ENCODE measurements at regions not wholly inside any gene's neighbourhood (a gene's known extent, or its start where the extent isn't known, plus 50 kb on each side); places are given as distances from the start of the nearest gene placed in this dataset.
A peak's percentile ranks its signal among the peaks of the same experiment; 100 is the strongest.
"Not testable (repeated sequence)": the region's sequence is repeated elsewhere in the genome, so short reads cannot be mapped to it uniquely, and the experiment has no call there.

DNA sequence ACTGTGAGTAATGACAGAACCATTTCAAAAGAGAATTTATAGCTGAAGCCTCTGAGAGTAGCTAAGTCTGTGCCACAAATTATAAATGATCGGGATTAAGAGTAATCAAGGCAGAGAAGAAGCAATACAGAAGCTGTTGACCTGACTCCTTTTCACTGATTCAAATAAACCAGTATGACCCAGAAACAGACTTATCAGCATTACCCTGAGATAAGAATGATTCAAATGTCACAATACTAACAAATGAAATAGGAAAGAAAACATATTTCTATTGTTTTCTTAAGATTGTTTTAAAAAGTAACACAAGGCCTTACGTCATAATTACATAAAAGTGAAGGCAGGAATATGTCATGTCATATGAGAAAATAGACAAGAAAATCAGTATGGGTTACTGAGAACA lies 1534.6 kb downstream of the SI start:
- no peak overlapping the region for H3K4me3 ChIP-seq
- no peaks in the 10 kb centered on the region for H3K36me3 ChIP-seq
- no peaks in the 10 kb centered on the region for H3K9me3 ChIP-seq (replicated peaks)
- no peak for DNase-seq
- H3K27me3 ChIP-seq = no peaks in the 10 kb centered on the region
- H3K27ac ChIP-seq = no peak overlapping the region
- H3K4me1 ChIP-seq = no peaks in the 10 kb centered on the region

DNA sequence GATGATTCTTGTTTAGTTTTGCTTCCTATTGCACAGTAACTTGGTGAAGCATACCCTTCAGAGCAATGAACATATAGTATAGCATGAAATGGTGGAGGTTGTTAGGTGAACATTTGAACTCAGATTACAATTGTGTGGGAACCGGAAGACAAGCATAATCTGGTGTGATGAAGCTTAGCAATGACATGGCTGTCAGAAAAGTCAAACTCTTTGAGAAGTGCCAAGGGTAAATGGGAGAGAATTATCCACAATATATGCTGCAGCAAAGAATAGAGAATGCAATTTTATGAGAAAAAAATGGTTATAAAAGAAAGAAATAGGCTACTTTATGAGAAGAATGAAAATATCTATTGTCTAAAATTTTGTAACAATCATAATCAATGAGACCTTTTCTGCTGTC lies 1536.7 kb downstream of the SI start:
- Histone ChIP-seq H3K9me3 (replicated peaks) (no peaks in the 10 kb centered on the region), H3K4me1 (no peaks in the 10 kb centered on the region), H3K36me3 (no peaks in the 10 kb centered on the region), H3K27ac (no peak overlapping the region), H3K27me3 (no peaks in the 10 kb centered on the region), H3K4me3 (no peak overlapping the region)
- no peak for DNase-seq

DNA sequence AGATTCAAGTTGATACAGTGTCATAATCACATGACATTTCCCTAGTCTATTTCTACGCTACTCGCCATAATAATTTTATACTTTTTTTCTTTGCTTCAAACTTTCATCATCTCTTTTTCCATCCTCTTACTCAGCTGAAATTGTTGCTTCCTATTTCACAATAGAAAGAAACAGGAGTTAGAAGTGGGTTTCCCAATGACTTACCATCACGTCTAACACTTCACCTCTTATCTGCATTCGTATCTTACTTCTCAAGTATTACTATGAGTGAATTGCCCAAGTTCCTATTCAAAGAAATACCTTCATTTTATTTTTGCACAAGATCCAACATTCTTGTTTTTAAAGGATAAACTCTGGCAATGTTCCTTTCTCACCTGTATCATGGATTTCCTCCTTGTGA lies 1539.9 kb downstream of the SI start:
- no peaks in the 10 kb centered on the region for H3K36me3 ChIP-seq
- no peak overlapping the region for H3K27ac ChIP-seq
- no peaks in the 10 kb centered on the region for H3K9me3 ChIP-seq (replicated peaks)
- DNase-seq = no peak
- no peak overlapping the region for H3K4me3 ChIP-seq
- H3K27me3 ChIP-seq = no peaks in the 10 kb centered on the region
- no peaks in the 10 kb centered on the region for H3K4me1 ChIP-seq

GRCh38 chr3:163533381-163533780 lies 1544.9 kb downstream of the SI start:
- H3K4me3 ChIP-seq = no peak overlapping the region
- H3K36me3 ChIP-seq = no peaks in the 10 kb centered on the region
- H3K9me3 ChIP-seq (replicated peaks) = no peaks in the 10 kb centered on the region
- no peaks in the 10 kb centered on the region for H3K4me1 ChIP-seq
- H3K27me3 ChIP-seq = no peaks in the 10 kb centered on the region
- no peak for DNase-seq
- H3K27ac ChIP-seq = no peak overlapping the region

- no peaks in the 10 kb centered on the region for H3K36me3 ChIP-seq
- no peak for DNase-seq
- H3K27ac ChIP-seq = no peak overlapping the region
- H3K9me3 ChIP-seq (replicated peaks) = no peaks in the 10 kb centered on the region
- no peak overlapping the region for H3K4me3 ChIP-seq
- no peaks in the 10 kb centered on the region for H3K27me3 ChIP-seq
- no peaks in the 10 kb centered on the region for H3K4me1 ChIP-seq
These were observed 1554.9 kb downstream of the SI start for GRCh38 chr3:163523375-163523774.

GRCh38 chr3:163521261-163521660 lies 1557.0 kb downstream of the SI start:
- DNase-seq = no peak
- Histone ChIP-seq H3K9me3 (replicated peaks) (no peaks in the 10 kb centered on the region), H3K27ac (no peak overlapping the region), H3K36me3 (no peaks in the 10 kb centered on the region), H3K4me3 (no peak overlapping the region), H3K27me3 (no peaks in the 10 kb centered on the region), H3K4me1 (no peaks in the 10 kb centered on the region)

DNA sequence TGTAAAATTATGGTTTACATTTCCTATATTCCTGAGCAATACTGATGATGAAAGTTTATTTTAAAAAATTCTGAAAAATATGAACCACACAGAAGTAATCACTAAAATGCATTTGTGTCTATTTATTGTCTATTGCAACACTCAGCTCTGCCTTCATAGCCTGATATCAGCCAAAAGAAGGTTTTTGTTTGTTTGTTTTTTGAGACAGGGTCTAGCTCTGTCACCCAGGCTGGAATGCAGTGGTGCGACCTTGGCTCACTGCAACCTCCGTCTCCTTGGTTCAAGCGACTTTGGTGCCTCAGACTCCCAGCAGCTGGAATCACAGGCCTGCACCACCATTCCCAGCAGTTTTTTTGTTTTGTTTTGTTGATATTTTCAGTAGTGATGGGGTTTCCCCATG lies 1560.2 kb downstream of the SI start:
- DNase-seq = no peak
- H3K9me3 ChIP-seq (replicated peaks) = no peaks in the 10 kb centered on the region
- no peaks in the 10 kb centered on the region for H3K4me1 ChIP-seq

DNA sequence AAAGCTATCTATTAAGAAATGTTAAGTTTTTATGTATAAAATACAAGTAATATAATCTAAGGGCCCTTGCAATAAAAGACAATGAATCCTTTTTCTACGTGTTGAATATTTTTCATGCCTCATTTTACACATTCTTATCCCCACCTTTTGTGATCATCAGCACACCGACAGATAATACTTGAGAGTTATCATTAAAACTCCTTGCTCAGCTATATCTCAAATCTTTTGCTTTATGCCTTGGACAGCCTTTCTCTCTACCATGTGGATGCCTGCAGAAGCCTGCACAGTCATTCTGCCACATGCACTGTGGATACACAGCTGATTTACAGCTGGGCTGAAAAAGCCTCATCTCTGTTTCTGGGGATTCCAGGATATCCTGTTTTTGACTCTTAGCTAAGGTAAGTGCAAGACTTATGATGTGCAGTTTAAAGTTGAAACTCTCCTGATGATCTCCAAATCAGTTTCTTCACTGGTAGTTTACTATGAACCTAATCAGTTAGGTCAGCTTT lies 1565.1 kb downstream of the SI start:
- Histone ChIP-seq H3K27me3 (no peaks in the 10 kb centered on the region), H3K9me3 (replicated peaks) (no peaks in the 10 kb centered on the region), H3K4me1 (no peaks in the 10 kb centered on the region), H3K27ac (no peak overlapping the region), H3K36me3 (no peaks in the 10 kb centered on the region), H3K4me3 (no peak overlapping the region)
- no peak for DNase-seq

More for the DNA sequence above, 1560.2 kb downstream of the SI start:
- H3K27ac ChIP-seq = no peak overlapping the region
- no peak overlapping the region for H3K4me3 ChIP-seq
- H3K36me3 ChIP-seq = no peaks in the 10 kb centered on the region
- H3K27me3 ChIP-seq = no peaks in the 10 kb centered on the region

DNA sequence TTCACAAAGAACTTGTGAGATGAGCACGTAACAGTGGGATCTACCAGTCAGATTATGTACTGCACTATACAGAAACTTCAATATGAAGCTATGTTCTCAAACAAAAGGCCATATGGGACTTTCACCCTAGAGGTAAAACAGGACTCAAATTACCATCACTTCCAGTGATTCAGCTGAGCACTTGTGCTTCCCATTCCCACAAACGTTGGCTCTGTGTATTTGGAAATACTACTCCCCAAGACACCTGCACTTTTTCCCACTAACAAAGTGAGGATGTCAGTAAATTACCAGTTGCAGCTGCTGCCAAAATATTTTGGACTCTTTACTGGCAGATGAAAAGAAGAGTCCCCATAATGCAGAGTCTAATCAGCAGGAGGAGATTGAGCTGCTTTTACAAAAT lies 1570.1 kb downstream of the SI start:
- Histone ChIP-seq H3K27me3 (no peaks in the 10 kb centered on the region), H3K4me3 (no peak overlapping the region), H3K4me1 (no peaks in the 10 kb centered on the region), H3K36me3 (no peaks in the 10 kb centered on the region), H3K27ac (no peak overlapping the region), H3K9me3 (replicated peaks) (no peaks in the 10 kb centered on the region)
- peak in 1 of 2 experiments; percentile 52 for DNase-seq

- no peak for DNase-seq
- no peaks in the 10 kb centered on the region for H3K27me3 ChIP-seq
- H3K36me3 ChIP-seq = no peaks in the 10 kb centered on the region
- H3K27ac ChIP-seq = no peak overlapping the region
- H3K4me3 ChIP-seq = no peak overlapping the region
- H3K4me1 ChIP-seq = no peaks in the 10 kb centered on the region
- H3K9me3 ChIP-seq (replicated peaks) = no peaks in the 10 kb centered on the region
These were observed 1573.3 kb downstream of the SI start for GRCh38 chr3:163504974-163505373.

- not testable (repeated sequence) for H3K27ac ChIP-seq; H3K4me3 ChIP-seq; H3K36me3 ChIP-seq; H3K4me1 ChIP-seq; H3K9me3 ChIP-seq (replicated peaks); H3K27me3 ChIP-seq; DNase-seq
These were observed 1578.5 kb downstream of the SI start for GRCh38 chr3:163499736-163500219.

DNA sequence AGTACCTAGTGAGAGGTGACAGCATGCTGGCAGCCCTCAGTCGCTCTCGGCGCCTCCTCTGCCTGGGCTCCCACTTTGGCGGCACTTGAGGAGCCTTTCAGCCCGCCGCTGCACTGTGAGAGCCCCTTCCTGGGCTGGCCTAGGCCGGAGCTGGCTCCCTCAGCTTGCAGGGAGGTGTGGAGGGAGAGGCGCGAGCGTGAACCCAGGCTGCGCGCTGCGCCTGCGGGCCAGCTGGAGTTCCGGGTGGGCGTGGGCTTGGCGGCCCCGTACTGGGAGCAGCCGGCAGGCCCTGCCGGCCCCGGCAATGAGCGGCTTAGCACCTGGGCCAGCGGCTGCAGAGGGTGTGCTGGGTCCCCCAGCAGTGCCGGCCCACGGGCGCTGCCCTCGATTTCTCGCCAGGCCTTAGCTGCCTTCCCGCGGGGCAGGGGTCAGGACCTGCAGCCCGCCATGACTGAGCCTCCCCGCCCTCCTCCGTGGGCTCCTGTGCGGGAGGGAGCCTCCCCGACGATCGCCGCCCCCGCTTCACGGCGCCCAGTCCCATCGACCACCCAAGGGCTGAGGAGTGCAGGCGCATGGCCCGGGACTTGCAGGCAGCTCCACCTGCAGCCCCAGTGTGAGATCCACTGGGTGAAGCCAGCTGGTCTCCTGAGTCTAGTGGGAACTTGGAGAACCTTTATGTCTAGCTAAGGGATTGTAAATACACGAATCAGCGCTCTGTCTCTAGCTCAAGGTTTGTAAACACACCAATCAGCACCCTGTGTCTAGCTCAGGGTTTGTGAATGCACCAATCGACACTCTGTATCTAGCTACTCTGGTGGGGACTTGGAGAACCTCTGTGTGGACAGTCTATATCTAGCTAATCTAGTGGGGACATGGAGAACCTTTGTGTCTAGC lies 1579.2 kb downstream of the SI start:
- not testable (repeated sequence) for DNase-seq; H3K4me1 ChIP-seq; H3K4me3 ChIP-seq; H3K27ac ChIP-seq; H3K36me3 ChIP-seq; H3K27me3 ChIP-seq; H3K9me3 ChIP-seq (replicated peaks)

GRCh38 chr3:163491714-163492113 lies 1586.6 kb downstream of the SI start:
- DNase-seq = no peak
- Histone ChIP-seq H3K4me1 (no peaks in the 10 kb centered on the region), H3K4me3 (no peak overlapping the region), H3K9me3 (replicated peaks) (no peaks in the 10 kb centered on the region), H3K27me3 (no peaks in the 10 kb centered on the region), H3K36me3 (no peaks in the 10 kb centered on the region), H3K27ac (no peak overlapping the region)

DNA sequence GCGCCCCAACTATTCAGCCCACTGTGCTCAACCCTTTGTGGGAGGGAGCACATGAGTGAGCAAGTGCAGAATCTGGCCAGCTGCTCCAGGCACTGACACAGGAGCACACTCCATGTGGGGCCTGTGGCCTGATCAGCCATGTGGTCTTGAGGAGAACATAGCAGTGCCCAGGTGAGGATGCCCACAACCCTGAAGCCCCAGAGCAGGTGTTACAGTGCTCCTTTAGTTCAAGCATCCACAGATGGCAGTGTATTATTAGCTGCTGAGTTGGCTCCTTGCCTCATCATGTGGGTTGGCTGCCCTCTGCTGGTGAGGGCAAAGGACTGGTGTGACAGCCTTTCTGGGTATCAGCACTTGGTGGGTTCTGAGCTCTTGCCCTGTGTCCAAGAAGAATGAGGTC lies 1588.2 kb downstream of the SI start:
- DNase-seq = peak; percentile 52 to 74
- H3K27ac ChIP-seq = no peak overlapping the region

GRCh38 chr3:163482695-163483094 lies 1595.6 kb downstream of the SI start:
- no peaks in the 10 kb centered on the region for H3K9me3 ChIP-seq (replicated peaks)
- no peaks in the 10 kb centered on the region for H3K27me3 ChIP-seq
- no peak overlapping the region for H3K27ac ChIP-seq
- H3K4me1 ChIP-seq = no peaks in the 10 kb centered on the region
- H3K4me3 ChIP-seq = no peak overlapping the region
- no peak for DNase-seq
- no peaks in the 10 kb centered on the region for H3K36me3 ChIP-seq

More for the DNA sequence above, 1588.2 kb downstream of the SI start:
- H3K36me3 ChIP-seq = no peaks in the 10 kb centered on the region
- no peaks in the 10 kb centered on the region for H3K27me3 ChIP-seq
- no peaks in the 10 kb centered on the region for H3K4me1 ChIP-seq
- no peak overlapping the region for H3K4me3 ChIP-seq
- H3K9me3 ChIP-seq (replicated peaks) = no peaks in the 10 kb centered on the region

DNA sequence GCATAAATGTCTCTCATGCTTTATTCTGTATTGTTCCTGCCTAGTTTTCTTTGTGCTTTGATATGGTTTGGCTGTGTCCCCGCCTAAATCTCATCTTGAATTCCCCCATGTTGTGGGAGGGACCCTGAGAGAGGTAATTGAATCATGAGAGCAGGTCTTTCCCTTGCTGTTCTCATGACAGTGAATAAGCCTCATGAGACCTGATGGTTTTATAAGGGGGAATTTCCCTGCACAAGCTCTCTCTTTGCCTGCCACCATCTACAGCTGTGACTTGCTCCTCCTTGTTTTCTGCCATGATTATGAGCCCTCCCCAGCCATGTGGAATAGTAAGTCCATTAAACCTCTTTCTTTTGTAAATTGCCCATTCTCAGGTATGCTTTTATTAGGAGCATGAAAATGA lies 1596.6 kb downstream of the SI start:
- Histone ChIP-seq H3K27me3 (no peaks in the 10 kb centered on the region), H3K4me1 (no peaks in the 10 kb centered on the region), H3K9me3 (replicated peaks) (no peaks in the 10 kb centered on the region), H3K4me3 (no peak overlapping the region), H3K27ac (no peak overlapping the region), H3K36me3 (no peaks in the 10 kb centered on the region)
- DNase-seq = no peak

Data from SJCRH30 (cell line).